Heart right ventricle (tissue), 16 donors: ENCODE measurements at regions not wholly inside any gene's neighbourhood (a gene's known extent, or its start where the extent isn't known, plus 50 kb on each side); places are given as distances from the start of the nearest gene placed in this dataset.

Experiments used
- ATAC-seq, 8 donors: fragments of 200-7000 bp; cut with Tn5 transposase; one replicate each; pipeline ENCODE4 v1.9.1; 2020; ENCODE audit warnings: mild to moderate bottlenecking in 8 of 8, moderate library complexity in 8 of 8, moderate number of reproducible peaks in 1 of 8
- DNase-seq, 2 donors: peaks; one replicate each; pipeline ENCODE4 v3.0.0-alpha.2; 2020
- H3K27ac ChIP-seq, 10 donors: fragments of 200-600 bp; sonication (generic) in 2 of 10; one replicate each; pipeline versions ENCODE4 v1.5.0 to v1.8.0; 2020 to 2022; ENCODE audit warnings: mild to moderate bottlenecking in 3 of 10
- H3K27me3 ChIP-seq, 7 donors: fragments of 200-600 bp; one replicate each; pipeline ENCODE4 v1.8.0; 2021 to 2022; ENCODE audit warnings: mild to moderate bottlenecking in 2 of 7
- H3K36me3 ChIP-seq, 9 donors: fragments of 200-600 bp; sonication (generic) in 1 of 9; one replicate each; pipeline versions ENCODE4 v1.5.0 to v1.8.0; 2020 to 2022; ENCODE audit warnings: mild to moderate bottlenecking in 2 of 9
- H3K4me1 ChIP-seq, 9 donors: fragments of 200-600 bp; sonication (generic) in 1 of 9; one replicate each; pipeline versions ENCODE4 v1.5.0 to v1.8.0; 2020 to 2022; ENCODE audit warnings: mild to moderate bottlenecking in 4 of 9
- H3K4me3 ChIP-seq, 10 donors: fragments of 200-600 bp; sonication (generic) in 2 of 10; one replicate each; pipeline versions ENCODE4 v1.5.0 to v1.8.0; 2020 to 2022; ENCODE audit warnings: mild to moderate bottlenecking in 7 of 10, moderate library complexity in 2 of 10
- H3K9me3 ChIP-seq, 11 donors: fragments of 200-600 bp in 10 of 11; sonication (generic) in 2 of 11; one replicate each; pipeline versions ENCODE4 v1.5.0 to v1.8.0; 2013 to 2022; ENCODE audit warnings: mild to moderate bottlenecking in 2 of 11, control low read depth in 1 of 11, moderate library complexity in 1 of 11
- WGBS, 2 donors: extraction: QIAGEN DNeasy Blood & Tissue Kit; methylation state at CpG; one replicate each; pipeline ENCODE4 v1.1.7; 2013; ENCODE audit warnings: inconsistent platforms in 1 of 2; 5-methylcytosine and 5-hydroxymethylcytosine counted together
- intact Hi-C, 10 donors: fragments of 100-400 bp; cut with DNase I; formaldehyde crosslinking; loops; one replicate each; pipeline versions ENCODE4 v1.11.1 to v1.14.2; 2022
- TF ChIP-seq, protein P1 (sequence below), 9 donors: fragments of 200-600 bp; sonication (generic) in 2 of 9; IDR thresholded peaks; one replicate each; pipeline versions ENCODE4 v1.5.0 to v1.8.0; 2021 to 2022; ENCODE audit warnings: antibody characterized with exemption in 9 of 9, mild to moderate bottlenecking in 5 of 9, moderate library complexity in 1 of 9
- donor health status: Arrhythmogenic right ventricular cardiomyopathy.
- donor health status: ischemic (EF 13 %, LVEDD 7.1; RV severe dilation, severe dysfunction).
- donor health status: healthy with polysubstance abuse.
- donor health status: DM: no; HTN: yes; CAD: no.
- donor health status: DM: no; HTN: no; CAD: no.
- donor health status: ischemic (EF 25% LVEDD 6.9; RV normal size, moderate dysfunction).
- donor health status: ischemic (EF 25% LVEDD 5.7; RV mildly dilated, moderate dysfunction).
- donor health status: healthy.
- donor health status: DM: yes; HTN: yes; CAD: no.
- donor health status: Ischemic cardiomyopathy.
- donor health status: ischemic (EF 35%, LVEDD 5.7; RV mildly dilated, moderate dysfunction).
- donor health status: nonischemic (EF 11% LVEDD 7.7; RV severe dilation, severe dysfunction).
- donor health status: DM: yes; HTN: yes; CAD: no.
- donor health status: PGD.
- donor health status: ischemic (EF 29% LVEDD 5.4; RV normal size, mild dysfunction).
- donor health status: nonischemic (EF 23%, LVEDD 6.1; RV moderate dilation, normal function).

DNA sequence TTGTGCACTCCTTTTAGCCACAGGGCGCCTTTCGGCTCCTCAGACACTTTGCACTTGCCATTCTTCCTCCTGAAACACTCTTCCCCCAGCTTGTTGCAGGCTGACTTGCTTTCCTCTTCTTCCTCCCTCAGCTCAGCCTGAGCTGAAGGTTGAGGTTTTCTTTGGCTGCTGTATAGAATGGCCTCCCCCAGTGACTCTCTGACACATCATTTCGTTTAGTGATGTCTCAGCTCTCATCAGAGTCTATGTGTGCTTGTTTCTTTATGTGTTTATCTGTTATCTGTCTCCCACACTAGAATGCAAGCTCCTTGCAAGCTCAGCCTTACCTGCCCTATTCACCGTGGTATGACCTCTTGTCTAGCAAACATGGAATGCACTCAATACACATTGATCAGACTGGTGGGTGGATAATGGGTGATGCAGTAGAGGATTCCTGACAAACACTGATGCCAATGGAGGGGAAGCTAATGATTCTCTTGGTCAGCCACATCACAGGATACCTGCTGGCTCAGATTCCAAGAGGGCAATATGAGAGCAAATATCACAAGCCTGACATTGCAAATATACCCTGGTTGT lies 112.9 kb upstream of the STC2 start:
- Histone ChIP-seq H3K27me3 (no peaks in the 10 kb centered on the region), H3K4me1 (no peaks in the 10 kb centered on the region), H3K9me3 (no peaks in the 10 kb centered on the region), H3K36me3 (no peaks in the 10 kb centered on the region), H3K27ac (no peak overlapping the region), H3K4me3 (no peak overlapping the region)
- intact Hi-C loops = no loop called here
- TF ChIP-seq, protein P1, sequence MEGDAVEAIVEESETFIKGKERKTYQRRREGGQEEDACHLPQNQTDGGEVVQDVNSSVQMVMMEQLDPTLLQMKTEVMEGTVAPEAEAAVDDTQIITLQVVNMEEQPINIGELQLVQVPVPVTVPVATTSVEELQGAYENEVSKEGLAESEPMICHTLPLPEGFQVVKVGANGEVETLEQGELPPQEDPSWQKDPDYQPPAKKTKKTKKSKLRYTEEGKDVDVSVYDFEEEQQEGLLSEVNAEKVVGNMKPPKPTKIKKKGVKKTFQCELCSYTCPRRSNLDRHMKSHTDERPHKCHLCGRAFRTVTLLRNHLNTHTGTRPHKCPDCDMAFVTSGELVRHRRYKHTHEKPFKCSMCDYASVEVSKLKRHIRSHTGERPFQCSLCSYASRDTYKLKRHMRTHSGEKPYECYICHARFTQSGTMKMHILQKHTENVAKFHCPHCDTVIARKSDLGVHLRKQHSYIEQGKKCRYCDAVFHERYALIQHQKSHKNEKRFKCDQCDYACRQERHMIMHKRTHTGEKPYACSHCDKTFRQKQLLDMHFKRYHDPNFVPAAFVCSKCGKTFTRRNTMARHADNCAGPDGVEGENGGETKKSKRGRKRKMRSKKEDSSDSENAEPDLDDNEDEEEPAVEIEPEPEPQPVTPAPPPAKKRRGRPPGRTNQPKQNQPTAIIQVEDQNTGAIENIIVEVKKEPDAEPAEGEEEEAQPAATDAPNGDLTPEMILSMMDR (IDR thresholded peaks at IDR 0.05) = no peak
- DNase-seq (no peak), ATAC-seq (no peak)
- 69 to 85% methylated on average over 4 of the region's 4 CpGs for WGBS, 2 donors

GRCh38 chr5:173438951-173439350 lies 110.7 kb upstream of the STC2 start:
- TF ChIP-seq, protein P1 (IDR thresholded peaks at IDR 0.05) = no peak
- no peaks in the 10 kb centered on the region for H3K36me3 ChIP-seq
- H3K27me3 ChIP-seq = no peaks in the 10 kb centered on the region
- DNase-seq (no peak), ATAC-seq (no peak)
- no peak overlapping the region for H3K27ac ChIP-seq
- H3K4me1 ChIP-seq = no peaks in the 10 kb centered on the region
- WGBS, 2 donors = 77 to 89% methylated on average over 1 of the region's 1 CpG
- no peaks in the 10 kb centered on the region for H3K9me3 ChIP-seq
- H3K4me3 ChIP-seq = no peak overlapping the region
- intact Hi-C loops = no loop called here

- H3K27ac ChIP-seq = no peak overlapping the region
- 48 to 60% methylated on average over 15 of the region's 15 CpGs for WGBS, 2 donors
Measured at GRCh38 chr5:173435447-173435846, 107.2 kb upstream of the STC2 start.

GRCh38 chr5:173434270-173434669 lies 106.1 kb upstream of the STC2 start:
- H3K9me3 ChIP-seq = no peaks in the 10 kb centered on the region
- 77 to 80% methylated on average over 5 of the region's 5 CpGs for WGBS, 2 donors
- no peak for ATAC-seq
- no peak overlapping the region for H3K27ac ChIP-seq
- H3K27me3 ChIP-seq = no peaks in the 10 kb centered on the region
- no peak for DNase-seq
- H3K4me3 ChIP-seq = no peak overlapping the region
- no peaks in the 10 kb centered on the region for H3K4me1 ChIP-seq
- TF ChIP-seq, protein P1 (IDR thresholded peaks at IDR 0.05) = no peak
- H3K36me3 ChIP-seq = no peaks in the 10 kb centered on the region
- intact Hi-C loops = no loop called here

More at GRCh38 chr5:173435447-173435846, 107.2 kb upstream of the STC2 start:
- Histone ChIP-seq H3K36me3 (no peaks in the 10 kb centered on the region), H3K27me3 (no peaks in the 10 kb centered on the region), H3K4me1 (no peaks in the 10 kb centered on the region), H3K9me3 (no peaks in the 10 kb centered on the region), H3K4me3 (peak overlapping the region in 1 of 10 donors; percentile 23)
- intact Hi-C loops = no loop called here
- TF ChIP-seq, protein P1 (IDR thresholded peaks at IDR 0.05) = no peak
- DNase-seq = no peak
- ATAC-seq = peak in 2 of 8 donors; percentile 17 to 42
